Nephron progenitor cell (in vitro differentiated cells): ENCODE measurements at regions not wholly inside any gene's neighbourhood (a gene's known extent, or its start where the extent isn't known, plus 50 kb on each side); places are given as distances from the start of the nearest gene placed in this dataset.

ENCODE experiments used
- DNase-seq: peaks from one replicate; pipeline ENCODE4 v3.0.0; 2021
- H3K27ac Mint-ChIP-seq: 2 replicates; pipeline ENCODE4 v1.8.0; 2021; ENCODE audit warnings: mild to moderate bottlenecking, moderate library complexity, mixed read lengths
- H3K27me3 Mint-ChIP-seq: 2 replicates; pipeline ENCODE4 v1.8.0; 2021; ENCODE audit warnings: mild to moderate bottlenecking, low read depth, mixed read lengths; ENCODE audit not compliant: poor library complexity
- H3K36me3 Mint-ChIP-seq: 2 replicates; pipeline ENCODE4 v1.8.0; 2021; ENCODE audit warnings: low read depth, mixed read lengths
- H3K4me1 Mint-ChIP-seq: 2 replicates; pipeline ENCODE4 v1.8.0; 2021; ENCODE audit warnings: mixed read lengths
- H3K4me3 Mint-ChIP-seq: 2 replicates; pipeline ENCODE4 v1.8.0; 2021; ENCODE audit warnings: mild to moderate bottlenecking, moderate library complexity, mixed read lengths
- H3K9me3 Mint-ChIP-seq: 2 replicates; pipeline ENCODE4 v1.8.0; 2021; ENCODE audit warnings: mild to moderate bottlenecking, moderate library complexity, mixed read lengths
- CTCF ChIP-seq: fragments of 200-600 bp; sonication (generic); IDR thresholded peaks from 2 replicates; pipeline ENCODE4 v1.5.0; 2021; ENCODE audit warnings: antibody characterized with exemption

- H3K4me1 Mint-ChIP-seq: peaks cover 5% of the 10 kb centered on the region
- no peaks in the 10 kb centered on the region for H3K36me3 Mint-ChIP-seq
- no peak overlapping the region for H3K27ac Mint-ChIP-seq
- DNase-seq: no peak
- no peak for TF ChIP-seq CTCF
- no peaks in the 10 kb centered on the region for H3K9me3 Mint-ChIP-seq
- no peaks in the 10 kb centered on the region for H3K27me3 Mint-ChIP-seq
- no peak overlapping the region for H3K4me3 Mint-ChIP-seq
These were observed 448.3 kb downstream of the TLE4 start for GRCh38 chr9:80020056-80020455.

- DNase-seq: no peak
- Mint-ChIP-seq H3K36me3 (peaks cover 13% of the 10 kb centered on the region), H3K4me1 (no peaks in the 10 kb centered on the region), H3K4me3 (no peak overlapping the region), H3K27me3 (no peaks in the 10 kb centered on the region), H3K27ac (no peak overlapping the region), H3K9me3 (peaks cover 17% of the 10 kb centered on the region)
- TF ChIP-seq CTCF: no peak
These were observed 442.1 kb downstream of the TLE4 start for GRCh38 chr9:80013891-80014290.

- DNase-seq: no peak
- H3K36me3 Mint-ChIP-seq: peaks cover 13% of the 10 kb centered on the region
These were observed 441.0 kb downstream of the TLE4 start for GRCh38 chr9:80012557-80013330.

GRCh38 chr9:80009204-80009603 lies 437.4 kb downstream of the TLE4 start:
- Mint-ChIP-seq H3K4me3 (no peak overlapping the region), H3K27me3 (no peaks in the 10 kb centered on the region), H3K27ac (no peak overlapping the region), H3K9me3 (peaks cover 17% of the 10 kb centered on the region), H3K4me1 (no peaks in the 10 kb centered on the region), H3K36me3 (peaks cover 13% of the 10 kb centered on the region)
- no peak for TF ChIP-seq CTCF
- no peak for DNase-seq

More at GRCh38 chr9:80012557-80013330, 441.0 kb downstream of the TLE4 start:
- TF ChIP-seq CTCF: no peak
- no peak overlapping the region for H3K4me3 Mint-ChIP-seq
- no peaks in the 10 kb centered on the region for H3K4me1 Mint-ChIP-seq
- H3K9me3 Mint-ChIP-seq: peaks cover 17% of the 10 kb centered on the region
- H3K27me3 Mint-ChIP-seq: no peaks in the 10 kb centered on the region
- no peak overlapping the region for H3K27ac Mint-ChIP-seq

- no peak for TF ChIP-seq CTCF
These were observed 432.9 kb downstream of the TLE4 start for GRCh38 chr9:80004714-80005113.

DNA sequence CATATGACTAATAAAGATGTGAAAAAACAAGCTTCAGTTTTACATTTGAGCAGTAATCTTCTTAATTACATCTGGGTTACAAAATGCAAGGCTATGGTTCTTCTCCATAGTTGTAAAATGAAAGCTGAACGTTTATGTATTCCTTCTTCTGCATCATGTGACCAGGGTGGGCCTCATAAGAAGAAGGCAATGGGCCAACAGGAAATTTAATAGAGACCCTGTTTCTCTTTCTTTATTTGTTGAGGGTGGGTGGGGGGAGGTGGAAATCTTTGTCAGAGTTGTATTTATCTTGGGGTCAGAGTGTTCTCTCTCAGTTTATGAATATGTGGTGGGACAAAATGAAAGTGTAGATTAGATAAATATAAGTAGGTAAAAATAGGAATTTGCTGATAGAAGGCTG lies 418.8 kb downstream of the TLE4 start:
- Mint-ChIP-seq H3K27me3 (peaks cover 9% of the 10 kb centered on the region), H3K9me3 (no peaks in the 10 kb centered on the region), H3K4me1 (peaks cover 20% of the 10 kb centered on the region), H3K4me3 (no peak overlapping the region), H3K27ac (no peak overlapping the region), H3K36me3 (no peaks in the 10 kb centered on the region)
- TF ChIP-seq CTCF: no peak
- DNase-seq: no peak

More at GRCh38 chr9:80004714-80005113, 432.9 kb downstream of the TLE4 start:
- Mint-ChIP-seq H3K27ac (no peak overlapping the region), H3K4me3 (no peak overlapping the region), H3K9me3 (peaks cover 4% of the 10 kb centered on the region), H3K36me3 (no peaks in the 10 kb centered on the region), H3K4me1 (no peaks in the 10 kb centered on the region), H3K27me3 (no peaks in the 10 kb centered on the region)
- DNase-seq: no peak
